SU-DHL-6 (cell line): ENCODE measurements at regions not wholly inside any gene's neighbourhood (a gene's known extent, or its start where the extent isn't known, plus 50 kb on each side); places are given as distances from the start of the nearest gene placed in this dataset.

Experiments used
- H2AFZ ChIP-seq: fragments of 200-600 bp; sonication (generic); 2 replicates; pipeline ENCODE4 v1.6.1; 2014; ENCODE audit warnings: low read depth, mild to moderate bottlenecking, moderate library complexity, mixed read lengths, antibody characterized with exemption, low read length; ENCODE audit not compliant: severe bottlenecking
- H3F3A ChIP-seq: fragments of 200-600 bp; shearing (Covaris generic); 2 replicates; pipeline ENCODE4 v1.6.0; 2016; ENCODE audit warnings: antibody characterized with exemption, mild to moderate bottlenecking; ENCODE audit not compliant: insufficient read depth
- H3K27ac ChIP-seq: fragments of 200-600 bp; sonication (generic); 2 replicates; pipeline ENCODE4 v1.5.1; 2016; ENCODE audit warnings: low read depth, mild to moderate bottlenecking, low read length, moderate library complexity, mixed read lengths
- H3K27me3 ChIP-seq: fragments of 200-600 bp; sonication (generic), shearing (Covaris generic); 2 replicates; pipeline ENCODE4 v1.6.0; 2014; ENCODE audit warnings: mild to moderate bottlenecking, low read length
- H3K36me3 ChIP-seq: fragments of 200-600 bp; sonication (generic); 2 replicates; pipeline ENCODE4 v1.6.1; 2014; ENCODE audit warnings: mild to moderate bottlenecking, low read length, mixed read lengths
- H3K4me2 ChIP-seq: fragments of 300-600, 200-600 bp; shearing (Covaris generic), sonication (generic); 2 replicates; pipeline ENCODE4 v1.6.0; 2014; ENCODE audit warnings: low read length, low read depth, mild to moderate bottlenecking; ENCODE audit not compliant: poor library complexity, severe bottlenecking
- H3K4me3 ChIP-seq: fragments of 200-600 bp; sonication (generic); 2 replicates; pipeline ENCODE4 v1.5.1; 2014; ENCODE audit warnings: antibody characterized with exemption, low read length, mild to moderate bottlenecking, mixed read lengths; ENCODE audit not compliant: insufficient read depth, poor library complexity, severe bottlenecking
- H3K79me2 ChIP-seq: fragments of 200-600 bp; sonication (generic); 2 replicates; pipeline ENCODE4 v1.6.1; 2014; ENCODE audit warnings: mild to moderate bottlenecking, low read length, moderate library complexity; ENCODE audit not compliant: insufficient read depth
- H3K9ac ChIP-seq: fragments of 200-600 bp; sonication (generic); 2 replicates; pipeline ENCODE4 v1.7.0; 2014; ENCODE audit warnings: mild to moderate bottlenecking, low read length
- H3K9me2 ChIP-seq: fragments of 200-600 bp; sonication (generic); replicated peaks from 2 replicates; pipeline ENCODE4 v1.6.1; 2014; ENCODE audit warnings: low read length; ENCODE audit not compliant: insufficient read depth
- H3K9me3 ChIP-seq: fragments of 200-600 bp; sonication (generic); 2 replicates; pipeline ENCODE4 v1.6.1; 2014; ENCODE audit warnings: low read length, mixed read lengths; ENCODE audit not compliant: insufficient read depth
- H4K20me1 ChIP-seq: fragments of 200-600 bp; sonication (generic); 2 replicates; pipeline ENCODE4 v1.6.1; 2014; ENCODE audit warnings: low read depth, mild to moderate bottlenecking, antibody characterized with exemption, low read length, moderate library complexity, mixed read lengths
- CTCF ChIP-seq: fragments of 200-600 bp; sonication (generic); IDR thresholded peaks from one replicate; pipeline ENCODE4 v1.5.1; 2017; ENCODE audit warnings: antibody characterized with exemption, mild to moderate bottlenecking, low read length, moderate library complexity; ENCODE audit not compliant: insufficient read depth, poor library complexity, severe bottlenecking
- EZH2phosphoT487 ChIP-seq: fragments of 200-600 bp; sonication (generic), shearing (Covaris generic); conservative IDR thresholded peaks from 2 replicates; pipeline ENCODE4 v1.6.1; 2018; ENCODE audit warnings: mild to moderate bottlenecking, antibody characterized with exemption, low read length, moderate library complexity, mixed read lengths

- Histone ChIP-seq H3K79me2 (no peaks in the 10 kb centered on the region), H3K27ac (no peak overlapping the region), H3F3A (no peaks in the 10 kb centered on the region)
These were observed 127.1 kb downstream of the ABHD5 start for GRCh38 chr3:43817825-43818224.

GRCh38 chr3:43818229-43818628 lies 127.5 kb downstream of the ABHD5 start:
- H3K4me3 ChIP-seq = no peak overlapping the region

More at GRCh38 chr3:43817825-43818224, 127.1 kb downstream of the ABHD5 start:
- Histone ChIP-seq H3K9me2 (no peaks in the 10 kb centered on the region), H3K9ac (no peak overlapping the region), H4K20me1 (no peaks in the 10 kb centered on the region), H3K27me3 (no peaks in the 10 kb centered on the region), H3K4me2 (no peak overlapping the region), H3K4me3 (no peak overlapping the region), H3K36me3 (no peaks in the 10 kb centered on the region), H2AFZ (no peak overlapping the region), H3K9me3 (no peaks in the 10 kb centered on the region)
- TF ChIP-seq CTCF (no peak), EZH2phosphoT487 (no peak)

GRCh38 chr3:43838009-43838758 lies 147.4 kb downstream of the ABHD5 start:
- no peak overlapping the region for H3K4me2 ChIP-seq
- H3K9me3 ChIP-seq = no peaks in the 10 kb centered on the region

More at GRCh38 chr3:43818229-43818628, 127.5 kb downstream of the ABHD5 start:
- H2AFZ ChIP-seq = no peak overlapping the region
- H3K27me3 ChIP-seq = no peaks in the 10 kb centered on the region
- no peak overlapping the region for H3K9ac ChIP-seq
- H3K27ac ChIP-seq = no peak overlapping the region
- H3F3A ChIP-seq = no peaks in the 10 kb centered on the region
- H3K79me2 ChIP-seq = no peaks in the 10 kb centered on the region
- H3K4me2 ChIP-seq = no peak overlapping the region
- H4K20me1 ChIP-seq = no peaks in the 10 kb centered on the region
- H3K9me2 ChIP-seq = no peaks in the 10 kb centered on the region
- TF ChIP-seq EZH2phosphoT487 = no peak
- TF ChIP-seq CTCF = no peak
- no peaks in the 10 kb centered on the region for H3K36me3 ChIP-seq
- no peaks in the 10 kb centered on the region for H3K9me3 ChIP-seq

More at GRCh38 chr3:43838009-43838758, 147.4 kb downstream of the ABHD5 start:
- H3K27me3 ChIP-seq = no peaks in the 10 kb centered on the region; the same call in 1 of the 2 replicates
- no peaks in the 10 kb centered on the region for H3K36me3 ChIP-seq
- no peak for TF ChIP-seq EZH2phosphoT487
- TF ChIP-seq CTCF = no peak
- H3F3A ChIP-seq = no peaks in the 10 kb centered on the region
- no peaks in the 10 kb centered on the region for H4K20me1 ChIP-seq
- no peak overlapping the region for H3K27ac ChIP-seq
- no peaks in the 10 kb centered on the region for H3K9me2 ChIP-seq
- no peaks in the 10 kb centered on the region for H3K79me2 ChIP-seq
- H2AFZ ChIP-seq = no peak overlapping the region
- no peak overlapping the region for H3K9ac ChIP-seq
- H3K4me3 ChIP-seq = no peak overlapping the region
